ENCODE measurements at regions not wholly inside any gene's neighbourhood (a gene's known extent, or its start where the extent isn't known, plus 50 kb on each side); places are given as distances from the start of the nearest gene placed in this dataset.

DNA sequence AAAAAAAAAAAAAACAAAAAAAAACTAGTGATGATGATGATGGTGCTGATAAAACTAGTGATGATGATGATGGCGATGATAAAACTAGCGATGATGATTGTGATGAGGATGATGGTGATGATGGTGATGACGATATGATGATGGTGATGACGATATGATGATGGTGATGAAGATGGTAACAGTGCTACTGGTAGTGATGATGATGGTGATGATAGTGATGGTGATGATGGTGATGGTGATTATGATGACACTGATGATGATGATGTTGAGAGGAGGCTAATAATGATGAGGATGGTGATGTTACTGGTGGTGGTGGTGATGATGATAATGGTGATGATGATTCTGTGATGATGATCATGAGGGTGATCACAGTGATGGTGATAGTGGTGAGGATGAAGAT, 345.5 kb upstream of the CDH4 start:
- ChIA-PET POLR2A (ENCODE audit: unreplicated experiment) (no interaction called here), CTCF (no interaction called here)
- Histone ChIP-seq H3K9me3 (ENCODE audit: control insufficient read depth, insufficient read depth, low read length) (peaks cover 21% of the 10 kb centered on the region), H3K56ac (ENCODE audit: extremely low read depth, insufficient read depth, low read length) (no peak overlapping the region), H2BK5ac (ENCODE audit: low read depth, low read length, poor library complexity, severe bottlenecking) (no peak overlapping the region), H3K18ac (ENCODE audit: low read depth, low read length) (no peak overlapping the region), H2BK120ac (ENCODE audit: low read depth, low read length) (no peak overlapping the region), H3K14ac (replicated peaks; ENCODE audit: low read depth, low read length) (no peak overlapping the region), H3K23ac (ENCODE audit: low read depth, low read length) (no peak overlapping the region), H2BK15ac (ENCODE audit: low read depth, low read length) (no peak overlapping the region), H3K4me1 (ENCODE audit: control insufficient read depth, insufficient read depth, low read length) (no peaks in the 10 kb centered on the region), H3K9ac (ENCODE audit: low read depth, low read length) (no peak overlapping the region), H2BK20ac (ENCODE audit: low read depth, low read length) (no peak overlapping the region), H2AFZ (replicated peaks; ENCODE audit: low read length, poor library complexity) (no peak overlapping the region), H4K8ac (ENCODE audit: low read depth in 2 of 2, low read length in 2 of 2) (no peak overlapping the region), H3K27me3 (ENCODE audit: control insufficient read depth, insufficient read depth, low read length) (no peaks in the 10 kb centered on the region), H3K4me3 (ENCODE audit: insufficient read depth, low read depth, low read length) (no peak overlapping the region), H2AK5ac (ENCODE audit: low read depth, low read length) (no peak overlapping the region), H4K91ac (ENCODE audit: insufficient read depth, low read depth, low read length) (no peak overlapping the region), H3K9me1 (ENCODE audit: insufficient read depth, low read length) (no peaks in the 10 kb centered on the region), H4K5ac (ENCODE audit: low read depth, low read length) (no peak overlapping the region), H3K27ac (ENCODE audit: insufficient read depth, low read length) (no peak overlapping the region), H3K79me1 (ENCODE audit: low read depth in 1 of 2, low read length in 2 of 2) (no peaks in the 10 kb centered on the region), H3K4ac (ENCODE audit: low read depth, low read length) (no peak overlapping the region), H3K4me2 (ENCODE audit: low read depth, low read length) (no peak overlapping the region), H4K20me1 (ENCODE audit: insufficient read depth, low read length) (no peaks in the 10 kb centered on the region), H3K36me3 (ENCODE audit: control insufficient read depth, insufficient read depth, low read length) (no peaks in the 10 kb centered on the region), H2AK9ac (replicated peaks; ENCODE audit: low read depth, low read length, poor library complexity) (no peak overlapping the region)
- dilution Hi-C loops (cut with HindIII; ENCODE audit: low sequenced_read_pairs, unreplicated experiment) (no loop called here), intact Hi-C loops (cut with micrococcal nuclease) (no loop called here), in situ Hi-C loops (cut with MboI; ENCODE audit: low sequenced_read_pairs) (no loop called here)
- DNase-seq, result no peak
- 70% methylated on average over 4 of the region's 4 CpGs; no CpG with 5 or more reads in 1 of the 2 experiments for WGBS, 2 experiments (ENCODE audit: extremely low coverage in 2 of 2, insufficient read length in 1 of 2)
- ATAC-seq (ENCODE audit: low read depth), result no peak
- no peak for TF ChIP-seq CEBPB (IDR thresholded peaks at IDR 0.05; ENCODE audit: low read depth, low read length)
- TF ChIP-seq RCOR1 (IDR thresholded peaks at IDR 0.05; ENCODE audit: insufficient replicate concordance, low read length), result no peak
- TF ChIP-seq RFX5 (IDR thresholded peaks at IDR 0.05; ENCODE audit: low read depth, low read length), result no peak
- TF ChIP-seq RAD21 (IDR thresholded peaks at IDR 0.05; ENCODE audit: low read length), result no peak
- no peak for TF ChIP-seq BHLHE40 (IDR thresholded peaks at IDR 0.05; ENCODE audit: low read depth, low read length)
- no peak for TF ChIP-seq CHD1 (IDR thresholded peaks at IDR 0.05; ENCODE audit: low read depth, low read length)
- no peak for TF ChIP-seq MAZ (IDR thresholded peaks at IDR 0.05; ENCODE audit: borderline replicate concordance, low read depth, low read length)
- no peak for TF ChIP-seq SMC3 (IDR thresholded peaks at IDR 0.05; ENCODE audit: low read depth, low read length)
- TF ChIP-seq, protein P1, sequence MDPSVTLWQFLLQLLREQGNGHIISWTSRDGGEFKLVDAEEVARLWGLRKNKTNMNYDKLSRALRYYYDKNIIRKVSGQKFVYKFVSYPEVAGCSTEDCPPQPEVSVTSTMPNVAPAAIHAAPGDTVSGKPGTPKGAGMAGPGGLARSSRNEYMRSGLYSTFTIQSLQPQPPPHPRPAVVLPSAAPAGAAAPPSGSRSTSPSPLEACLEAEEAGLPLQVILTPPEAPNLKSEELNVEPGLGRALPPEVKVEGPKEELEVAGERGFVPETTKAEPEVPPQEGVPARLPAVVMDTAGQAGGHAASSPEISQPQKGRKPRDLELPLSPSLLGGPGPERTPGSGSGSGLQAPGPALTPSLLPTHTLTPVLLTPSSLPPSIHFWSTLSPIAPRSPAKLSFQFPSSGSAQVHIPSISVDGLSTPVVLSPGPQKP (IDR thresholded peaks at IDR 0.05; ENCODE audit: borderline replicate concordance, low read depth, low read length), result no peak
- TF ChIP-seq, protein P2, sequence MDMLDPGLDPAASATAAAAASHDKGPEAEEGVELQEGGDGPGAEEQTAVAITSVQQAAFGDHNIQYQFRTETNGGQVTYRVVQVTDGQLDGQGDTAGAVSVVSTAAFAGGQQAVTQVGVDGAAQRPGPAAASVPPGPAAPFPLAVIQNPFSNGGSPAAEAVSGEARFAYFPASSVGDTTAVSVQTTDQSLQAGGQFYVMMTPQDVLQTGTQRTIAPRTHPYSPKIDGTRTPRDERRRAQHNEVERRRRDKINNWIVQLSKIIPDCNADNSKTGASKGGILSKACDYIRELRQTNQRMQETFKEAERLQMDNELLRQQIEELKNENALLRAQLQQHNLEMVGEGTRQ (IDR thresholded peaks at IDR 0.05; ENCODE audit: low read depth, low read length), result no peak
- TF ChIP-seq, protein P3, sequence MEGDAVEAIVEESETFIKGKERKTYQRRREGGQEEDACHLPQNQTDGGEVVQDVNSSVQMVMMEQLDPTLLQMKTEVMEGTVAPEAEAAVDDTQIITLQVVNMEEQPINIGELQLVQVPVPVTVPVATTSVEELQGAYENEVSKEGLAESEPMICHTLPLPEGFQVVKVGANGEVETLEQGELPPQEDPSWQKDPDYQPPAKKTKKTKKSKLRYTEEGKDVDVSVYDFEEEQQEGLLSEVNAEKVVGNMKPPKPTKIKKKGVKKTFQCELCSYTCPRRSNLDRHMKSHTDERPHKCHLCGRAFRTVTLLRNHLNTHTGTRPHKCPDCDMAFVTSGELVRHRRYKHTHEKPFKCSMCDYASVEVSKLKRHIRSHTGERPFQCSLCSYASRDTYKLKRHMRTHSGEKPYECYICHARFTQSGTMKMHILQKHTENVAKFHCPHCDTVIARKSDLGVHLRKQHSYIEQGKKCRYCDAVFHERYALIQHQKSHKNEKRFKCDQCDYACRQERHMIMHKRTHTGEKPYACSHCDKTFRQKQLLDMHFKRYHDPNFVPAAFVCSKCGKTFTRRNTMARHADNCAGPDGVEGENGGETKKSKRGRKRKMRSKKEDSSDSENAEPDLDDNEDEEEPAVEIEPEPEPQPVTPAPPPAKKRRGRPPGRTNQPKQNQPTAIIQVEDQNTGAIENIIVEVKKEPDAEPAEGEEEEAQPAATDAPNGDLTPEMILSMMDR (conservative IDR thresholded peaks at IDR 0.05; ENCODE audit: low read depth, low read length), result no peak
- TF ChIP-seq NFE2L2 (IDR thresholded peaks at IDR 0.05; ENCODE audit: low read depth, low read length), result no peak
- TF ChIP-seq MXI1 (IDR thresholded peaks at IDR 0.05; ENCODE audit: borderline replicate concordance, low read depth, low read length), result no peak
- TF ChIP-seq FOS (IDR thresholded peaks at IDR 0.05; ENCODE audit: low read depth, low read length), result no peak
- no peak for TF ChIP-seq POLR2A (IDR thresholded peaks at IDR 0.05; ENCODE audit: low read depth, low read length)
- TF ChIP-seq MAFK (IDR thresholded peaks at IDR 0.05; ENCODE audit: low read depth, low read length), result no peak
- BruUV-seq (replicated peaks), result no TSS peak
